CD4-positive, alpha-beta T cell treated with Interleukin-6 for 4 hours (primary cell): ENCODE measurements at regions not wholly inside any gene's neighbourhood (a gene's known extent, or its start where the extent isn't known, plus 50 kb on each side); places are given as distances from the start of the nearest gene placed in this dataset.

Experiments used
- DNase-seq: peaks from one replicate; pipeline ENCODE4 v3.0.0-alpha.2; 2020; ENCODE audit warnings: mixed read lengths

- no peak for DNase-seq
Measured at GRCh38 chr10:130751106-130751840, 560.2 kb downstream of the TCERG1L start.

DNA sequence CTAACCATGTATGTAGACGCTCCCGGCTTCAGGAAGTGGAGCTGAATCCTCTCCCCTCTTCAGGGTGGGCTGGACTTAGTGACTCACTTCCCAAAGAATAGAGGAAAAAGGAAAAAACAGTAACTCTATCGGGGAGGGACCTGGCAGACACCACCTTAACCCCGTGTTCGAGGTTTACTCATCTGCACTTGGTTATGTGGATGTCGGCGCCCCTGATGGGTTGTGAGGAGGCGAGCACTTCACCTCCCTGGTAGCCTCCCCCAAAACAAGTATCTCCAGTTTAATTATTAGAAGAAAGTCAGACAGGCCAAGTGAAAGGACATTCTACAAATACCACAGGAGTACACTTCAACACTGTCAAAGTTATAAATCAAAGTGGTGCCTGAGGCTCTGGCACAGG is 559.7 kb downstream of the TCERG1L start:
- DNase-seq = no peak

GRCh38 chr10:130756651-130757050 is 554.9 kb downstream of the TCERG1L start:
- DNase-seq = no peak

DNA sequence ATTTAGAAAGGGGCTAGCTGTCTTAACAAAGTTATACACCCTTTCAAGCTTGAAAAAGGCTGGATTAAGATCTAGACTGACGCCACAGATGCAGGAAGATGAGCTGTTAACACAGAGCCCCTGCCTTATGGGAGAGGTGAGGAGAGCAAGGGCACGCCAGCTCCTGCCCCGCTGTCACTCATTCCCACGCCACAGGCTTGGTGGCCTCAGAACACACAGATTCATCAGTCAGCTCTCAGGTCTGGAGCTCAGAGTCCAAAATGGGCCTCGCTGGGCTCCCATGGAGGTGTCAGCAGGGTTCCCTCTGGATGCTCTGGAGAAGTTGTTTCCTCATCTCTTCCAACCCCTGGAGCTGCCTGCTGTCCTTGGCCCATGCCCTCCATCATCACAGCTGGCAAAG is 554.2 kb downstream of the TCERG1L start:
- DNase-seq = no peak

DNA sequence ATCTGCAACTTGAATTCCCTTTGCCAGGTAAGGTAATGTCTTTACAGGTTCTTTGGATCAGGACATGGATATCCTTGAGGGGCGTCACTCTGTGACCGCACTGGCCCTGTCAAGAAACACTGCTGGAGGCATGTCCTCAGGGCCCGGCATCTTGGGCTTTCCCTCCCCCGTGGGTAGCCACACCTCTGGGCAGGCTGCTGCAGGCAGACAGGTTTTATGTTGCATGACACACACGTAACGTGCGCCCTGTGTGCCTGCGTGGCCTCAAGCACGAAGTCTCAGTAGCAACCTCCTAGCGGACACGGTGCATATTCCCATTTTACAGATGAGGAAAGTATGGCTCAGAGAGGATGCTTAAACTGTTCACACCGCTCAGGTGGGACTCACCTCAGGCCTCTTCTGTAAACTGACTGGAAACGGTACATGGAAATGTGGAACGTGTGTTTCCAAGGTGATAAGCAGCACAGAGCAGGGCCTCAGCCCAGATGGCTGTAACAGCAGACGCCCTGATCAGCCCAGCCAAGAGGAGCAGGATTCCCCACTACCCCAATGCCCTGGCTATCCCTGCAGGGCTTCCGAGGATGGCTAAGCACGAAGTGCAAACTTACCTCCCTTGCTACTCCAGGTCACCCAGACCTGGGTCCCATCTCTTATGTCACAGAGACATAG is 553.6 kb downstream of the TCERG1L start:
- no peak for DNase-seq

DNA sequence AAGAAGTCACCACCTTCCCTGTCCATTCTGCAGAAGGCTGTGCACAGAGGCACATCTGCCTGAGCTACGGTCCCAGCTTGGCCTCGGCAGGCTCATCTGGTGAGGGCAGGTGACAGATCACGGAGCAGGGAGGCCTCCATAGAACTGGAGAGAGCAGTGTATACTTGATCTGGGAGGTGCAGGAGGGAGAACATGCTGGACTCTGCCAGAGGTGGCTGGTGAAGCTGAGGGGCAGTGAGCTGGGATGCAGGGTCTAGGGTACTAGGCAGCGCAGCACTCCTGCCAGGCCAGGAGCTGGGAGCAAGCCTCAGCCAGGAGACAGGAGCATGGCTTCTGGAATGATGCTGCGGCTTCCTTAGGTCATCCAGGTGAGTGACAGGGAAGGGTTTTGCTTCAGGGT is 553.0 kb downstream of the TCERG1L start:
- DNase-seq = no peak

DNA sequence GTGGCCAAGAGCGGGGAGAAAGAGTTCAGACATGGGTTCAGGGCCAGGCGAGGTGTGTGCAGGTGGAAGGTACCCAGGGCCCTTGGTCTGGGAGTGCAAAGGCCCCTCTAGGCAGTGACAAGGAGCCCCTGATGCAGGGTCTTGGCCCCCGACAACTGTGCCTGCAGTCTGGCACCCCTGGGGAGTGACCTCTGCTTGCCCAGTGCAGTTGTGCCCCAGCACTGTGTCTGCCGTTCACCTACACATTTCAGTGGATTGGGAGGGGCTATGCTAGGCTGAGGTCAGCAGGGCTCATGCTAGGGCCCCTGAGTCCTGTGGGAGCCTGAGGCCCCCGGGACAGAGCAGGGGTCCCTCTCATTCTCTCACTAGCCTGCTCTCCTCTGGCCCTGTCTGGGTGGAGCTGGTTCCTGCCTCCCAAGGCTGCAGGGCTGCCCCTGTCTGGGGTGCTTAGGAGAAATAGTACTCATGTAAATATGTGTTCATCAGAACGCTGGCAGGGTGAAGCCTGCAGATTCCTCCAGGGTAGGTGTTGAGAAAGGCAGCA is 550.4 kb downstream of the TCERG1L start:
- no peak for DNase-seq

GRCh38 chr10:130761788-130762301 is 549.7 kb downstream of the TCERG1L start:
- DNase-seq = no peak

DNA sequence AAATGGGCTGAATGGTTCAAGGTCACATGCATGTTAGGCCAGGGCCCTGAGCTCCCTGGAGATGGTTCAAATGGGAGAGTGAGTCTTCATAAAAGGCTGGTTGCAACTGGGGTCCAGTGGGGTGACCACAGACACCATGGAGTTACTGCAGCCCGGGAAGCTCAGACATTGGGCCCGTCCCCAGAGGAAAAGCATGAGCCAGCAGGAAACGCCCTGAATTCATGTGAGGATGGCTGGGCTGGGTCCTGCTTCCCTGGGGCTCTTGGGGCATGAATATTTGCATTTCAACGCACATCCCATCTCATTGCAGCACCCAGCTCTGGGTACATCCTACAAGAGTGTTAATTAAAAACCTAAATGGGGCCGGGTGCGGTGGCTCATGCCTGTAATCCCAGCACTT is 549.0 kb downstream of the TCERG1L start:
- DNase-seq = no peak

DNA sequence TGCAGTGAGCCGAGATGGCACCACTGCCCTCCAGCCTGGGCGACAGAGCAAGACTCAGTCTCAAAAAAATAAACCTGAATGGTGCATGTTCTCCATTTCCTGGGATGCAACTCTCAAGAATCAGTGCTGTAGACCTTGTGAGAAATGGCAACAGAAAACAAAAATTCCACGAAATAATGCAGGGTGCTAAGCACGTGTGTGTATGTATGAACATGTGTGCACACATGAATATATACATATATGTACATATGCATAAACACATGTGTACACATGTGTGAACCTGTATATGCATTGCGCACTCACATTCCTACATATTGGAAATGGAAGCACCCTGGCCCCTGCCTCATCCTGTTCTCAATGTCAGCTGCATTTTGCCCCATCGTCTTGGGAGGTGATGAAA is 548.5 kb downstream of the TCERG1L start:
- DNase-seq = no peak

- DNase-seq = no peak
Measured at GRCh38 chr10:130763491-130763890, 548.0 kb downstream of the TCERG1L start.

DNA sequence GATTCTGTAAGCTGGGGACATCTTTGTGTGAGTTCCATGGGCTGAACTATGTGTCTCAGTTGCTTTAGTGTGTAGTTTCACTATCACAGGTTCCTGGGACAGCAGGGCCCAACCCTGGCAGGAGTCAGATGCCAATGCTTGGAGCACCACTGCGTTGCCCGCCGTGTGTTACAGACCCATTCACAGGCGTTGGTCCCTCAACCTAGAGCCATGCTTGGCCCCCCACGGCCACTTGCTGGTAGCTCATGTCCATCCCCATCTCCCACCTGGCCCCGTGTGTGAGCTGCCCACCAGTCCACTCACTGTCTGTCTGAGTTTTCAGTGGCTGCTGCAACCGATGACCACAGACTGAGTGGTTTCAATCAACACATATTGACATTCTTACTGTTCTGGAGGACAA is 546.9 kb downstream of the TCERG1L start:
- no peak for DNase-seq

- no peak for DNase-seq
Measured at GRCh38 chr10:130766071-130766470, 545.5 kb downstream of the TCERG1L start.

GRCh38 chr10:130767116-130767730 is 544.3 kb downstream of the TCERG1L start:
- DNase-seq = no peak

DNA sequence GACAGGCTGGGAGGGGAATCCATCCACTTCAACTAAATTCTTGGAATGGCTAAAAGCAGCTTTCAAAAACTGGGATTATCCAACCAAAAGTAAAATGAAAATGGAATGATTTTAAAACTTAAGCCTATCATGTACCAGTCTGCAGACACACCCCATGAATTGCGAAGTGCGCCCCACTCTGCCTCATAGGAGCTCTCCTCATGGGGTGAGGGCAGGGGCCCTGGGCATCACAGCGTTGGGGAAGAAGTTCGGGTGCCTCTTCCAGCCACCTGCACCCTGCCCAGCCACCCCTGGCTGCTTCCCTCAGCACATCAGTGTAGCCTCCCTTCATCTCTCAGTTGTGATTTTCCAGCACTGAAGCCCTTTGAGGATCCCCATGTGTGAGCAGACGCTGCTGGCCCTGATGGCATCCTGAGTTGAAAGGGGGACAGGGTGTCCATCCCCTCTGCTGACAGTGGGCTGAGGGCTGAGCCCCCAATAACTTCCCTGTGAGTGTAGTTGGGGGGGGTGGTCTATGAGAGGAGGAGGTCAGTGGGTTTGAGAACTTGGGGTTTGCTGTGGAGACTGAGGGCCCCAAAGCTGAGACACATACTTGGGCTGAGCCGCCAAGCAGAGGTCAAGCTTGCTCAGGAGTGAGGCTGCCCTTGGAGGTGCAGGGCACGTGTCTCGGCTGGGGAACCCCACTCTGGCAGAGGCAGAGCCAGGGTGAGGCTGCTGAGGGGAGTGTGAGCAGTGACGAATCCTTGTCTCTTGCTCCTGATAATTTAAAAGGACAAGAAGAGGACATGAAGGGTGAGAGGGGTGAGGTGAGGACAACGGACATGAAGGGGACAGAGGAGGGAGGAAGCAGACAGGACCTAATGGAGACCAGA is 542.1 kb downstream of the TCERG1L start:
- no peak for DNase-seq

- no peak for DNase-seq
Measured at GRCh38 chr10:130770018-130770630, 541.4 kb downstream of the TCERG1L start.

- no peak for DNase-seq
Measured at GRCh38 chr10:130771491-130771946, 540.0 kb downstream of the TCERG1L start.

- DNase-seq = no peak
Measured at GRCh38 chr10:130772056-130772455, 539.5 kb downstream of the TCERG1L start.

DNA sequence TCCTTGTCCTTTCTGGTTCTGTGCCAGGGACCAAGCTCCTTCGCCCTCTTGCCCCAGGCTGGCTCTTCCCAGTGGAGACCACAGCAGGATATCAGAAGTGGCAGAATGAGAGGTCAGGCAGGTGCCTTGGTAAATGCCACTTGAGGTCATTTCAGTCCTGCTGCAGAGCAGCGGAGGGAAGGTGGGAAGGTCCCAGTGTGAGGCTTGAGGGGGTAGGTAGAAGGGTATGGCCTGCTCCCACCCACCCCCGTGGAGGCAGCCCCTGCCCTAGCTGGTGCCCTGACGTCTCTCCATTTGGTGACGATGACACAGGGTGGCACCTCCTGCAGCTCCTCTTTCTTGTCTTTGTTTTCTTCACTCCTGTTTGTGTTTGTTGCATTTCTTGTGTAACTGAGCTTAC is 538.8 kb downstream of the TCERG1L start:
- no peak for DNase-seq

GRCh38 chr10:130773941-130774340 is 537.6 kb downstream of the TCERG1L start:
- DNase-seq = no peak

GRCh38 chr10:130774871-130775270 is 536.6 kb downstream of the TCERG1L start:
- no peak for DNase-seq

- DNase-seq = no peak
Measured at GRCh38 chr10:130775311-130775710, 536.2 kb downstream of the TCERG1L start.
